Lung microvascular endothelial cell (primary cell): ENCODE measurements at regions not wholly inside any gene's neighbourhood (a gene's known extent, or its start where the extent isn't known, plus 50 kb on each side); places are given as distances from the start of the nearest gene placed in this dataset.

Source experiments
- DNase-seq, 2 donors: peaks; one replicate each; pipeline versions ENCODE4 v3.0.0 to v3.0.0-alpha.2; 2010; ENCODE audit warnings: low read depth in 2 of 2

DNA sequence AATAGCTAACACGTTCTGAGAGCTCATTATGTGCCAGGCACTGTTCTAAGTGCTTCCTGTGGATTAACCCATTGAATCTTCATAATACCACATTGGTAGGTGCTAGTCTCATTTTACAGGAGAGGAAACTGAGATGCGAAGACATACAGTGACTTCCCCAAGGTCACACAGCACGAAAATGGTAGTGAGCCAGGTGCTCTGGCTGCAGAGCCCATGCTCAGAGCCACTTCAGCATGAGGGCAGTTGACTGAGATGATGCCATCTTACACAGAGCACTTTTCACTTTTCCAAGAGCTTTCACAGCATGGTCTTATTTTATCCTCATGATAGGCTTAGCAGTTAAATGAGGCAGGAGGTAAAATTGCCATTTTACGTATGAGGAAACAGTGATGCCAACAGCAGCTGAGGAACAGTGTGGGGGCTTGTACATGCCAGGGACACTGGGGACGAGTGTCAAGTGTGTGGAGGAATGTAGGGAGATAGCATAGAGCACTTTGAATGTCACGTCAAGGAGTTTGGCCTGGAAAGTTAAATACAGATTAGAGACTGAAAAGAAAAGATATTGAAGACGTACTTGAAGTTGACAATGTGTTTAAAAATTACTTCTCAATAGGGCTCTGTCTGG is 180.0 kb downstream of the KIF4B start:
- DNase-seq, result no peak

DNA sequence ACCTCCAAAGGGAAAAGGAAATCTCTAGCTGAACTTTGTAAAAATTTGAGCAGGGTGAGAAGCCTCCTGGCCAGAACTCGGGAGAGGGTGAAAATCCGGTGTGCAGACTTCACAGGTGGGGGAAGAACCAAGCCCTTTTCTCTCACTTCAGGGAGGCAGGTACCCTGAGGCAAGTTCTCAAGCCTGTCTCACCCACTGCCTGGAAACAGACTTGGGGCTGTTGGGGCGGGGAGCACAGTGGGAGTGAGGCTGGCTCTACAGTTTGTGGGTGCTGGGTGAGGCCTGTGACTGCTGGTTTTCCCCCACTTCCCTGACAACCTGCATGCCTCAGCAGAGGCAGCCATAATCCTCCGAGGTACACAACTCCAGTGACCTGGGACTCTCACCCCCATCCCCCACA is 187.1 kb downstream of the KIF4B start:
- DNase-seq, result no peak

DNA sequence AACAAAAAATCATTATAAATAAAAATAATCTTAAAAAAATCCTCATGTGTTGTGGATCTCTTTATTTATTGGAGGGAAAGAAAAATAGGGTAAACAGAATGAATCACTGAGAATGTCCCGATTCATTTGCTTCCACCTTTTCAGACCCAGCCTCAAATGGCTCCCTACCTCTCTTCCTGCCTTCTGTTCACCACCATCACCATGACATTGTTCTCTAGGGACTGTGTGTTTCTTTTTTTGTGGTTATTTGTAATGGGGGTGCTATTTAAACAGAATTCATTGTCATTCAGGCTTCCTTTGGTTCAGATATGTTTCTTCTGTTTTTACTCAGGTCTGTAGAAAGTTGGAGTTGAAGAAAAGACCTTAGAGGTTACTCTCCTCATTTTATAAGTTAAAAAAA is 198.2 kb downstream of the KIF4B start:
- DNase-seq, result no peak

DNA sequence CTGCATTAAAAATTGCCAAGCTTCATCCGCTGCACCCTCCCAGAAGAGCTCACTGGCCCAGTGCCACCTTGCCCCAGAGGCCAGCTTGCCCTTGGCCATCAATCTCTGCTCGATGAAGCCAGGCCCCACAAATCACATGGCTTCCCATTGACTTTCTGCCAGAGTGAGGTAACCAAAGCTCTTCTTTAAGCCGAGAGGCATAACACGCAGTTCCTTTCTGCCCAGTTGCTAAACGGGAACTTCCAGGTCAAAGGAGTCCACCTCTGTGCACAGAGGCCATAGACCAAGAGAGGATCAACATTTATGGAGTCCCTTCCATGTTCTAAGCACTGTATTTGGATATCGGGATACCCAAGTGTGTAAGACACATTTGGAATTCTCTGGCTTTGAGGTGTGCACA is 208.8 kb downstream of the KIF4B start:
- DNase-seq, result no peak

DNA sequence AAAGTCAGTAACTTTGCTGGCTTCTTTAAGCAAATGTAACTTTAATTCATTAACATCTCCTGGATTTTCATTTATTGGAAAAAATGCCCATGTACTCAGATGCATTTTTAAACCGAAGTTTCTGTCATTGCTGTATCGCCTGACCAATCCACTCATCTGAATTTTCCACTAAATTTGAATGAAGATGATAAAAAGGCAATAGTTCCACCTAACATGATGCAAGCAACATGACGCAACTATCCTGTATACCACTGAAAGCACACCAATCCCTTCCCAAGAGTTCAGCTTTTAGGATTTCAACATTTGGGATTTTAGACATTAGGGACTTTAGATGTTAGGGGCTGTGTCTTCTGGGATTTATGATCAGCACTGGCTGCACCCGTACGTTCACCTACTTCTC is 215.6 kb downstream of the KIF4B start:
- no peak for DNase-seq

DNA sequence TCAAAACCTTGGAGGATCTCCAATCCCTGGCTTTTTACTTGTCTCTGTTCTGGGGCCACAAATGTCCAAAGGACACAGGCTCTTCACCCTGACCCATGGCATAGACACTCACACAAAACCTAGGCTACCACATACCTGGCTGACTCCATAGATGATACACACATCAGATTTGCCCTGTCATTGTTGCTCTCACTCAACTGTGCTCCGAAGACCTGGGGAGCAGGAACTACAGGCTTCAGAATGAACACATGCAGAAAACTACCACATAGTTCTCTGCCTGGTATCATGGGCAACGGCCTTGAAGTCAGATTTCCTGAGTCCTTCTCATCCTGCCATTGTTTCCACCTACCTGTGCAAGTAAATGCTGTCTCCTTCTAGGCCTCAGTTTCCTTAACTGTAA is 226.2 kb downstream of the KIF4B start:
- DNase-seq, result no peak

DNA sequence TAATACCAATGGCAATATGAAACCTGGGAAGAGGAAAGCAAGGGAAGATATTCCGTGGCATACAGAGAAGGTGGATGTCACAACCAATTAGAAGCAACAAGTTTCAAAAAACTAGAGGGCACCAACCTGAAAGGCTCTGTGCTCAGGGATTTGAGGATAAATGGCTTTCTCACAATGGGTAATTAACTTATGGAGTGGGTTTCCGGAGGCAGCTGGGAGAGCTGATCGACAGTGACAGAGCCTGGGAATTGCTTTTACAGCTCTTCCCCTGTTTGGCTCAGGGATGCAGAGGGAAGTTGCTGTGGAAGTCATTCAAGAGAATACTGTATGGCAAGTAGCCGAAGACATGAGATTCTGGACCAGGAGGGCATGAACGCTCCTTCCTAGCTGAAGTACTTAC is 237.0 kb downstream of the KIF4B start:
- DNase-seq, result no peak

DNA sequence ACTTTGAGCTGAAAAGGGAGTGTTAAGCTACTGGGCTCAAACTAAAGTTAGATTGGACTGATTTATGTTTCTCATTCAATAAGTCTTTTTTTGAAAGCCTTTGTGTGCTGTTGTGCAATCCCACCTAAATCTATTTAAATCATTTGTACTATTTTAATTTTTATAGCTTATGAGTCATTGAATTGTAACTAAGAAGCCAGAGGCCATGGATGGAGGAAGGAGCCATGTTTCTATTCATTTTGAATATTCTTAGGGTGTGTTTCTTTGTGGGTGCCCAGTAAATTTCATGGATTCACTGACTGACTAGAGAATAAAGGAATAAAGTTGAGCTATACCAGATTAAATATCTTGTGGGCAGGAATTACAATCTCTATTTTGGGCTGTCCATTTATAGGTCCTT is 238.5 kb downstream of the KIF4B start:
- no peak for DNase-seq

DNA sequence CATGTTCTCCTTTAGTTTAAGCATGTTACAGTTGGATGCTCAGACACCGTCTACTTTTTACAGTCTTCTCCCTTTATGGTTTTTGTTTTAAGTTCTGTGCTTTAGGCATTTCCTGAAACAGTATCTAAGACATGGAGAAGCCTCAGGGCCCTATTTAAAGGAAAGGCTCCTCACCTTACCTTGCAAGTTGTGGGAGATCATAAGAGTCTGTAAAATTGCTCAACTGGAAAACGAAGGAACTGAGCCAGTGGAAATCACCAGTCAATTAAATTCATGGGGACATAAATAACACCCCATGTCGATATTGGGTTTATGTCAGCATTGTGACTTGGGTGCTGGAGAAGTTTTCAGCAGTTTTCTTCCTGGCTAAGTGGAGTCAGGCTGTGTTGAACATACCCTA is 239.2 kb downstream of the KIF4B start:
- DNase-seq, result no peak

DNA sequence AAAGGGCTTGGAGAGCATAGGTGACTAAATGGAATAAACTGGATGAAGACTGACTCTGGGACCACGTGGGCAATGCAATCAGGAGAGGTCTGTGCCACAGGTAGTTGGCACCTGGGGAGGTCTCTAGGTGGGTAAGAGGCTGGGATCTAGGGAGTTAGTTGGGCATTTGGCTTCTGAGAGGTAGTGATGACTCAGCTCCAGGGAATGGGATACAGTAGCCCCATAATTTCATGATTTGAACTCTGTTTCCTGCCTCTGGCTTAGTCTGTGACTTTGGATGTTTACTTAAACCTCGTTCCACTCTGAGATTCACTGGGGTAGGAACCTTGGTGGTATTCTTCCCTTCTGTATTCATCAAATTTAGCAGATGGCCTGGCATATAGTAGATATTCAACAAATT is 240.8 kb downstream of the KIF4B start:
- no peak for DNase-seq

DNA sequence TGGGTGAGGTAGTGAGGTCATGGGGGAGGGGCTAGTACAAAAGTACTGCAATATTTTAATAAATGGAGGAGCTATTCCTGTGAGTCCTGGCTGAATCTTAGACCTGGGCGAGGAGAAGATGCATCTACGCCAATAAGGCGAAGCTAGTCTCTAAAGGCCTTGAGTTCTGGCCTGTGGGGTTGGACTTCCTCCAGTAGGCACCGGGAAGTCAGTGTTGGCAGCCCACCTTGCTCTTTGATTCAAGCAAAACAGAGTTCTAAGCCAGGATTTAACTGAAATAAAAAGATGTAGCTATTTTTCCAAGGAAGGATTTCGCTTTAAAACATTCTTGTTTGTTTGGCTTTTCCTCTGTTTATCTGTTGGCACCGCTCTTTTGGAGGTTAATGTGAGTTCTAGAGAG is 244.6 kb downstream of the KIF4B start:
- no peak for DNase-seq

DNA sequence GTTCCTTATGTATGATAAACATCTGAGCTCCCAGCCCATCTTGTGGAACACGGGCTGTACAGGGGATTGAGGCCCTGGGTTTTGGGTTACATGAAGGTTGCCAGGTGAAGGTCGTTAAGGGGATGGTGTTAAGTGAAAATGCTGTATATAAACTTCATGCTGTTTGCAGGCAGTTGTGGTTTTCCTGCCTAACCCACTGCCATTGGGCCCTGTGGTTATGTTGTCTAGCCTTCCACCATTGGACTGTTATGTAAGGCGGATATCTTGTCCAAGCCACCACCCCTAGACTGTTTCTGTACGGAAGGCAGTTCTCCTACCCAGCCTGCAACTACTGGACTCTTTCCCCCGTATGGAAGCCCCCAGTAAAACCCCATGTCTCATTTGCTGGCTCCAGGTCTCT is 246.1 kb downstream of the KIF4B start:
- no peak for DNase-seq

DNA sequence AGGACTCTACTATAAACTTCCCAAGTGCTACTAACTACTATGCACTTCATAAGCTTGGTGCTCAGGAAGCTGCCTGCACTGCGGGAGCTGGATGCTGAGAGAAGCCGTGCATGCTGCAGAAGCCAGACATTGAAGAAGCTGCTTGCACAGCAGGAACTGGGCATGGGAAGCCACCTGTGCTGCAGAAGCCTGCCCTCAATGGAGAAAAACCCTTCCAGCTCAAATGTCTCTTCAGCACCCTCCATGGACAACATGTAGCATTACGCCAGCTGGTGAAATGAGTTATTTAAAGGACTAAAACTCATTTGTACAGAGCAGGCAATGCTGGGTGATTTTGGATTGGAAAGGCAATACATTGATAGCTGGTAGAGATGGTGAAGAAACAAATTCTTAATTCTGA is 247.2 kb downstream of the KIF4B start:
- DNase-seq, result no peak

DNA sequence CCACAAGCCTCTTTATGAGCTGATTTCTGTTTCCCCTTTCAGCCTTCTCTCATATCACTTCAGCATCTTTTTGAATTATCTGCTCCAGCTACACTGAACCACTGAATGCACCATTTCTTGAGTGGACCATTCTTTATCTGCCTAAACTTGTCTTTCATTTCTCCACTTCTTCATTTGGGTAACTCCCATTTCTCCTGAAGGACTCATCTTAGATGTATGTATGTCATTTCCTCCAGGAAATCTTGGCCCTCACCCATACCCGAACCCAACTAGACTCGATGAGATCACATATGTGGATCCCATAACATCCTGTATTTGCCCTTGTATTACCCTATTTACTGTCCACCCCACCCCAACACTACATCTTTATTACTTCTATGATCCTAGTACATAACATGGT is 249.8 kb downstream of the KIF4B start:
- DNase-seq, result no peak

DNA sequence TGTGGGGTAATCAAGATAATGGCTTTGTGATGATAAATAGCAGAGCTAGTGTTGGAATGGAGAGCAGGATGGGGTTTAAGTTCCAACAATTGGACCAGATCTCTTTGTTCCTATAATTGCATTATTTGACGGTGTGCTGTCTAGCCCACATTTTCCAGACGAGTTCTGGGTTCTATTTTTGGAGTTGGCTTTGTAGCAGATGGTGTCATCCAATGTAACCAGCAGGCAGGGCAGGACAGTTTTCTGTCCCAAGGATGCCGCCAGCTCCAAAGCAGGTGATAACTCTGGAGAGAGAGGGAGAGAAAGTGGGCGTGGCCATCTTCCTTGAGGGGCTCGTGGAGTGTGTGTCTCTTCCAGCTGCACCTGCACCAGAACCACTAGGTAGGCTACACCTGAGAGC is 251.3 kb downstream of the KIF4B start:
- no peak for DNase-seq

DNA sequence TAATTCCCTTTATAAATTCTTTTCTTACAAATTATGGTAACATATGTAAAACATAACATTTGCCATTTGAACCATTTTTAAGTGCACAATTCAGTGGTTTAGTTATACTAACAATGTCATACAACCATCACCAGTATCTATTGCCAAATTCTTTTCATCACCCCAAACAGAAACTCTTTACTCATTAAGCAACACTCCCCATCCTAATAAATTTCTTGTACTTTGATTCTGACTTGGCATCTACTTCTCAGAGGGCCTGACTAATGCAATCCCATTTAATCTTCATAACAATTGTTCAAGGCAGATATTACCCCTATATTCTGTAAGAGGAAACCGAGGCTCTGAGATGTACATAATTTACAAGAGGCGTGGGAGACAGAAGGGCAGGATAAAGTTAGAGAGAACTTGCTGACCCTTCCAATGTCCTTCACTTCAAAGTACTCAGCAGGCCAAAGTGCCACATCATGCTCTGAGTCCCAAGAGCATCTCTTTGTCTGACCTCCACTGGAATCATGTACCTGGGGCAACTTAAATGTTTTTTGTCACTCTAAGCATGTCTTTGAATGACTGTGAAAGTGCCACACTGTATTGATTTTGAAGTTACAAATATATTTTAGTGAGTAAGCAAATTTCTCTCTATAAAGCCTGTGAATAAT is 255.3 kb downstream of the KIF4B start:
- DNase-seq, result no peak

DNA sequence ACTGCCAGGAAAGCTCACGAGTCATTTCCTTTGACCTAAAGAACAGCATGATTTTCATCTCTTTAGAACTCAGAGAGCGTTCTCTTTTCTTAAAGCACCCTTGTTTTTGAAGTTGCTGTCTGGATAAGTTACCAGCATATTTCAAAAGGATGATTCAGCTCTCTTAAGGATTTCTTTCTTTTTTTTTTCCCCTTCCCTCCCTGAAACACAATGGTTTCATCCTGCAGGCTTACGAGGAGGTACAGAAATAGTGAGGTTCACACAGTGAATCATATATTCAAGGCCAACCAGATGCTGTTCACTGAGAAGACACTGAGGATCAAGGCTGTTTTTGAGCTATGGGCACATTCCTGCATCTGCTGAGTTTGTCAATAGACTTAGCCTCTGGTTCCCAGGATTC is 257.2 kb downstream of the KIF4B start:
- DNase-seq, result no peak

DNA sequence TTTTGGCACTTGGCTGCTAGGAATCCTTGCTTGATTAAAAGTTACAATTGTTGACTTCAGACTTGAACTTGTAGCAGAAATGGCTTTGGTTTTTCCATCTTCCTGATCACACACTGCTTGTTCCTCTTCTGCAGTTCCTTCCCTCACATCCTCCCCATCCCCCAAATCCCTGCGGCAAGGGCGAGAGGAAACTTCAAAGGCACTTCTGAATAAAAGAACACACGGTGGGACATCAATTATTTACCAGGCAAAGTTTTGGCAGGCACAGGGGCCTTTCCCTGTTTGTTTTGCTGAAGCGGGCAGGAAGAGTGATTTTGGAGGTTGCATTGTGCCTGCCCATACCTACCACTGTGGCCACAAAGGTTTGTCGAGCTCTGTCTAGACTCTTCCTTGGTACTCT is 260.9 kb downstream of the KIF4B start:
- DNase-seq, result no peak

DNA sequence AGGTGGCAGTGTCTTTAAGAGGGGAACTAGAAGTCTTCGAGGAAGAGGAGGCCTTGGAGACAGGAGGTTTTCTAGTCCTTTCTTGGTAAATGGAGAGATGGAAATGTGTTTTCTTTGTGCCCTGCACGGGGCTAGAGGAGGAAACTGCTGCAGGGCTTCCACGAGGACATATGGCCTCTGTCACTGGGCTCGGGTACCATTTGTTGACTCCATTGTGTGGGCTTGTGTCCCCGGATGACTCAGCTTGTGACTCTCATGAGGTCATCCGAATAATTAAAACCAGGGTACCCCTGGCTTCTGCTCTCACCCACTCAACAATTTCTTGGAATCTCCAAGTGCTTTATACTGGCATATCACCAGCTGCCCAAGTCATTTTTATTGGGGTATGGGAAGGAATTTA is 261.7 kb downstream of the KIF4B start:
- DNase-seq, result no peak

DNA sequence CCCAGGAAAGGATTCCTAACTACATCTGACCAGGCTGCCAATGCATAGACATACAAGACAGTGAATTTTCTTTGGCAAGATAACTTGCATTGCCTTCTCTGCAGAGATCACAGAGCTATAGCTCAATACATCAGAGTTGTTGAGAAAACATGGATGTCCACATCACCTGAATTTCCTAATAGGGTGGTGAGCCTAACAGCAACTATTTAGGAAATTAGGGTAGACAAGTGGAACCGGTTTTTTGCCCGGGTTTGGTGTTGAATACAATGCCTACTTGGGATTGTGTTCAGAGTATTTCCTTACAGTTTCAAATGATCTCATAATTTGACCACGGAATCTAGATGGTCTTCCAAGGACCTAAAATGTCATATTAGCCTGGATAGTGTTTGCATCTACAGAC is 262.7 kb downstream of the KIF4B start:
- no peak for DNase-seq

DNA sequence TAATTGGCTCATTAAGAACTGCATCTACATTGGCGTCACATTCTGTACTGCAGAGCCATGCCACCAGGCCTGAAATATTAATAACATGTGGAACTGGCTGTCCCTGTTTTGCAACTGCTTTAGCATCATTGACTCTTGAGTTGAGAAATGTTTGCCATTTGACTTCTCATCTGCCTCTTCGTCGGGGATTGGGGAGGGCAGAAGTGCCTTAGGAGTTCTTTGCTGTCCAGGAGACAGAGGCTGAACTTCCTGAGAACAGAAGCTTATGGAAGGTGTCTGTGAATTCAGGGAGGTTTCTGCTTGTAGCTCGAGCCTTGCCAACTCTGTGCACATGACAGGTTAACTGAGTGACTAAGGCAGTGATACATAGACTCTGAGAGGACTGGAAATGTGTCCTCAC is 265.0 kb downstream of the KIF4B start:
- DNase-seq, result no peak

DNA sequence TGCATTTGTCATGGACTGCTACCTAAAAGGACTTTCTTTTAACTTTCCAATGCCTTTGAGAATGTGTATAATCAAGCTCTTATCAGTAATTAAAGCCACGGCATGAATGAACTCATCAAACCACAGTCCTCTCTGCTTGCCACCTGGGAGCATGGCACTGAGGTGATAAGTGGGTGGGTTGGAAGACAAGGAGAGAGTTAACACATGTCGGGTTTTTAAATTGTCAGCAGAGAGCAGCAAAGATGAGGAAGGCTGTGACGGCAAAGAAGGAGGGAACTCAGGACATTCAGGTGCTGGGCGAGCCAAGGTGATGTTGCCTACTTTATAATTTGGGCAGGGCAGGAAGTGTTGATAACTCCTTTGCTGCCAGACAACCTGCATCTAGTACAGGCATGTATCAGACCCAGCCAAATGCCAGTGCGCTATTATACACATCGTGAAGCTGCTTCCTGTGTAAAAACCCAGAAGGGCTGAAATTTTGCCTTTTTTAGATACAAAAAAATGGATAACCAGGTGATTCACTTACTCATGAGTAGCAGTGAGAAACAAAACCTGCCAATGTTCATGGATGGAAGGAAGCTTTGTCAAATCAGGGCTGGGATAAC is 269.1 kb downstream of the KIF4B start:
- no peak for DNase-seq

DNA sequence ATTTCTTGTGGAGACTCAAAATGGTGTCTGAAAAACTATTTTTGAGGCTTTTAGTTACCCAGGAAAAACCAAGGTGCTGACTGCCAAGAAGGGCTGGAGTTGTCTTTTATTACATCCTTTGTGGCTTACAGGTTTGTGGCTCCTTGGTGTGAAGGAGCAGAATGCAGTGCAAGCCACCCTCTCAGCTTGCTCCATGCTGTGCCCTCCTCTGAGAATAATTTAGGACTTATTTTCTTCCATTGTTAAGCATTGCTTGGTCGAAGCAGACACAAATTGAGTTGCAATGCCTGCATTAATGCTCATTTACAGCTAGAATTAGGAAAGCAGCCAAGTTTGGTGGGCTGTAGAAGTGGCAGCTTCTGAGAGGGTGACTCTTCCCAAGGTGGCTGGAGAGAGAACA is 272.2 kb downstream of the KIF4B start:
- DNase-seq, result no peak

DNA sequence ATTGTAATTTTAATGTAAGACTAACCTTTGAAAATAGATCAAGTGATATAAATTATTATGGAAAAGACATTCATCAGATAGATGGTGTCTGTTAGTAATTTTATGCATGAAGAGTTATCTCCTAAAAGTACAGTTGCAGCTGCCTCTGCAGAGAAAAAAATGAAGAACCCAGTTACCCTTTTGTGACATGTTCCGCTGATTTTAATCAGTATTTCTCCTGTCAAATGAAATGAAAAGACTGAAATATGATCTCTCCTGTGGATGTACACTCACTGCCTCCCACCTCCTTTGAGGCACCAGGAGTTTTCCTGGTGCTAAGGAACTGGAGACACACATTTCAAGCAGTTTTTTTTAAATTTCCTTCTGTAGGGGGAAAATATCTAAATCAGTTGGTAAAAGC is 277.4 kb downstream of the KIF4B start:
- no peak for DNase-seq
